ENCODE measurements at regions not wholly inside any gene's neighbourhood (a gene's known extent, or its start where the extent isn't known, plus 50 kb on each side); places are given as distances from the start of the nearest gene placed in this dataset.

DNA sequence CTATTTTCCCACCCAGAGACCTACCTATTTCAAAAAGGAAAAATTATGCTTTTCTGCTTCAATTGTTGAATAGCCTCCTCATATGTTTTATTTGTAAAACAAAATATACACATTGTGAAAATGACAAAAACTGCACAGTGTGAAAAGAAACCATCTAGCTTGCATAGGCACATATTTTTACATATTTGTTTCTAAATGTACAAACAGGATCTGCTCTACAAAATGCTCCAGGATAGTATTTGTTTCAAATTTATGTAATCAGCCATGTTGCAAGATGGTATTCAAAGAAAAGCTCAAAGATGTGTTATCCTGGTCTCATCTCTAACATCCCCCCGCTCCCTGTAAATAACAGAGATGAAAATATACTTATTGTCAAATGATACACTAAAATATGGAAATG, 366.1 kb upstream of the MPDZ start:
- no peak for TF ChIP-seq POLR2A (IDR thresholded peaks at IDR 0.05)
- TF ChIP-seq, protein P1, sequence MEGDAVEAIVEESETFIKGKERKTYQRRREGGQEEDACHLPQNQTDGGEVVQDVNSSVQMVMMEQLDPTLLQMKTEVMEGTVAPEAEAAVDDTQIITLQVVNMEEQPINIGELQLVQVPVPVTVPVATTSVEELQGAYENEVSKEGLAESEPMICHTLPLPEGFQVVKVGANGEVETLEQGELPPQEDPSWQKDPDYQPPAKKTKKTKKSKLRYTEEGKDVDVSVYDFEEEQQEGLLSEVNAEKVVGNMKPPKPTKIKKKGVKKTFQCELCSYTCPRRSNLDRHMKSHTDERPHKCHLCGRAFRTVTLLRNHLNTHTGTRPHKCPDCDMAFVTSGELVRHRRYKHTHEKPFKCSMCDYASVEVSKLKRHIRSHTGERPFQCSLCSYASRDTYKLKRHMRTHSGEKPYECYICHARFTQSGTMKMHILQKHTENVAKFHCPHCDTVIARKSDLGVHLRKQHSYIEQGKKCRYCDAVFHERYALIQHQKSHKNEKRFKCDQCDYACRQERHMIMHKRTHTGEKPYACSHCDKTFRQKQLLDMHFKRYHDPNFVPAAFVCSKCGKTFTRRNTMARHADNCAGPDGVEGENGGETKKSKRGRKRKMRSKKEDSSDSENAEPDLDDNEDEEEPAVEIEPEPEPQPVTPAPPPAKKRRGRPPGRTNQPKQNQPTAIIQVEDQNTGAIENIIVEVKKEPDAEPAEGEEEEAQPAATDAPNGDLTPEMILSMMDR (IDR thresholded peaks at IDR 0.05) = no peak
- no peak for TF ChIP-seq POLR2AphosphoS5 (IDR thresholded peaks at IDR 0.05; ENCODE audit: insufficient read depth in 1 of 2, low read depth in 1 of 2)

Measured in vagina (tissue), 2 donors.